ENCODE measurements at regions not wholly inside any gene's neighbourhood (a gene's known extent, or its start where the extent isn't known, plus 50 kb on each side); places are given as distances from the start of the nearest gene placed in this dataset.

DNA sequence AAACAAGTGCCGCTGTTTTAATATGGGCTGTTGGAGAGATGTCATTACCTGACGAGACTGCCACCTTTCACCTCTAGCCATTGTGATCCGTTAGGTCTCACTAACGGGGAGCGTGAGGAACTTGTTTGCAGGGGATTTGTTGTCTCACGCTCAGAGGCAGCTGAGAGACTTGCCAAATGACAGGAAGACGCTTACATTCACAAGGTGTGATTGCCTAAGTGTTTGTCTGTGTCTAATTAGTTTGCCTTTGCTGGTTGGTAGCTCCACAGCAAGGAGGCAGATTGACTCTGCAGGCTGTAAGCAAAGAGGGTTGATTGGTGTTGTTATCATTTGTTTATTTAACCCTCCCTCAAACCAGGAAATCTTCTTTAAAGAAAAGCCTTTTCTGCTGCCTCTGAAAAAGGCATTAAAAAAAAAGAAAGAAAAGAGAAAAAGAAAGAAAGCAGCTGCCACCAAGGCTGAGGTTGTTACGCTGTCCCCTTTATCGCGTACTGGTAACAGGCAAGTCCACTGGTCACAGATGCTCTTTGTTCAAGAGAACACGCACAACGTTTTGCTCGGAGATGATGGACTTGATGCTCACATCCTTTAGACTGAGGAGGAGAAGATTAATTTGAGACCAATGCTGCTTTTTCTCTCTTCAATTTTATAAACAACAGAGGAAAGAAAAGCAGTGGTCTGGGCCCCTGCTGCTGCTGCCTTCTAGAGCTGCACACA, 203.9 kb downstream of the ZNF326 start:
- Histone ChIP-seq H3K36me3 (ENCODE audit: control insufficient read depth, insufficient read depth, low read length, severe bottlenecking) (no peaks in the 10 kb centered on the region), H3K27me3 (replicated peaks; ENCODE audit: control insufficient read depth, insufficient read depth, low read length) (peaks cover 9% of the 10 kb centered on the region), H3K4me1 (ENCODE audit: control insufficient read depth, insufficient read depth, low read length) (no peaks in the 10 kb centered on the region), H3K4me3 (ENCODE audit: low read length) (no peak overlapping the region), H3K9ac (ENCODE audit: low read length) (no peak overlapping the region), H3K9me3 (ENCODE audit: control insufficient read depth, low read length) (no peaks in the 10 kb centered on the region)
- DNase-seq (ENCODE audit: low read depth): no peak

DNA sequence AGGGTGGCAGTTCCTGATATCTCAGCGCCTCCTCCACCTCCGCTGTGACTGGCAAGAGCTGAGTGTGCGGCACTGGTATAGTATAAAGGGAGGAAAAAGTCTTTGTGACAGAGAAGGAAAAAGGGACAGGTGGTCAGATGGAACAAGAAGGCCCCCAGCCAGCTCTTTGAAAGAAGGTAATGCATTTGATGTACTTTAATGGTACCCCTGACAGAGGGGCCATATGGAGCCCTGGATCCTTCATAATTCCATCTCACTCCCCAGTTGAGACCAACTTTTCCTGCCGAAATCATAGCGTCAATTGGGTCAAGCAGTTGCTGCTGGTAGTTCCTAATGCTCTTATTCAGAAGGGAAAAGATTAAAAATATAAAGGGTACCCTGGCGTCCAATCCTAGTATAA, 198.2 kb downstream of the ZNF326 start:
- H3K27me3 ChIP-seq (replicated peaks; ENCODE audit: control insufficient read depth, insufficient read depth, low read length): peaks cover 10% of the 10 kb centered on the region
- no peaks in the 10 kb centered on the region for H3K36me3 ChIP-seq (ENCODE audit: control insufficient read depth, insufficient read depth, low read length, severe bottlenecking)
- H3K9me3 ChIP-seq (ENCODE audit: control insufficient read depth, low read length): no peaks in the 10 kb centered on the region
- no peak overlapping the region for H3K4me3 ChIP-seq (ENCODE audit: low read length)
- no peak overlapping the region for H3K9ac ChIP-seq (ENCODE audit: low read length)
- H3K4me1 ChIP-seq (ENCODE audit: control insufficient read depth, insufficient read depth, low read length): no peaks in the 10 kb centered on the region
- no peak for DNase-seq (ENCODE audit: low read depth)

DNA sequence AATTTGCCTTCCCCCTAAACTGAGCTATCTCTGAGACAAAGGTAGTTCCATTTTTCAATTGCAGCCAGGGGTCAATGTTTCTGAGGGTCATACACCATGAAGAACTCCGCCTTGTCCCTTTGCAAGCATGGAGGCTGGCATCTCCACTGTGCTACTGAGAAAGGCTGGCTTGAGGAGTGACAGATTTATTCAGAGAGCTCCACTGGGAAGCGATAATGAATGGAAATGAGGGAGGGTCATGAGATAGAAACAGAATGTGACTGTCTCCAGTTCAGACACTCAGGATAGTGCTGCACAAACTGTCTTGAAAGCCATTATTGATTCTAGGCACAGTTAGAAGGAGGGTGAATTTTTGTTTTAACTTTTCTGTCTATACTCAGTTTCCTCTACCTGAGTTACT, 197.5 kb downstream of the ZNF326 start:
- Histone ChIP-seq H3K9me3 (ENCODE audit: control insufficient read depth, low read length) (no peaks in the 10 kb centered on the region), H3K27me3 (replicated peaks; ENCODE audit: control insufficient read depth, insufficient read depth, low read length) (peaks cover 9% of the 10 kb centered on the region), H3K4me3 (ENCODE audit: low read length) (no peak overlapping the region), H3K9ac (ENCODE audit: low read length) (no peak overlapping the region), H3K4me1 (ENCODE audit: control insufficient read depth, insufficient read depth, low read length) (no peaks in the 10 kb centered on the region), H3K36me3 (ENCODE audit: control insufficient read depth, insufficient read depth, low read length, severe bottlenecking) (no peaks in the 10 kb centered on the region)
- DNase-seq (ENCODE audit: low read depth): no peak

DNA sequence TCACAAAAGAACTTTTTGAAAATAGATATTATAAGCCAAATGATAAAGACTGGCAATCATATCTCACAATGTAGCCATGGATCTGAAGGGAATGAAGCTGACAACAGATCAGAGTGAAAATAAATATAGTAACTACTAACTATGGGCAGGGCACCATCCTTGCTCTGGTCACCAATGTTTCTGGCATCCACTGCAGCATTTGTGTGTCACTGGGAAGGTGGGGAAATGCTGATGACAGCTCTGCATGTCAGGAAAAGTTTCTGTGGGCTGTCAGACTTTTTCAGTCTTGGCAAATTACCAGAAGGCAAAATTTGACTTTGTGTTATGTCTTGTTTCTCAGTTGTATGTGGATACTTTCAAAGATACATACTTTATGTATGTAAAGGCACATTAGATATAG, 195.6 kb downstream of the ZNF326 start:
- Histone ChIP-seq H3K27me3 (replicated peaks; ENCODE audit: control insufficient read depth, insufficient read depth, low read length) (peaks cover 6% of the 10 kb centered on the region), H3K9me3 (ENCODE audit: control insufficient read depth, low read length) (no peaks in the 10 kb centered on the region), H3K4me3 (ENCODE audit: low read length) (no peak overlapping the region), H3K9ac (ENCODE audit: low read length) (no peak overlapping the region), H3K36me3 (ENCODE audit: control insufficient read depth, insufficient read depth, low read length, severe bottlenecking) (no peaks in the 10 kb centered on the region), H3K4me1 (ENCODE audit: control insufficient read depth, insufficient read depth, low read length) (no peaks in the 10 kb centered on the region)
- DNase-seq (ENCODE audit: low read depth): no peak

DNA sequence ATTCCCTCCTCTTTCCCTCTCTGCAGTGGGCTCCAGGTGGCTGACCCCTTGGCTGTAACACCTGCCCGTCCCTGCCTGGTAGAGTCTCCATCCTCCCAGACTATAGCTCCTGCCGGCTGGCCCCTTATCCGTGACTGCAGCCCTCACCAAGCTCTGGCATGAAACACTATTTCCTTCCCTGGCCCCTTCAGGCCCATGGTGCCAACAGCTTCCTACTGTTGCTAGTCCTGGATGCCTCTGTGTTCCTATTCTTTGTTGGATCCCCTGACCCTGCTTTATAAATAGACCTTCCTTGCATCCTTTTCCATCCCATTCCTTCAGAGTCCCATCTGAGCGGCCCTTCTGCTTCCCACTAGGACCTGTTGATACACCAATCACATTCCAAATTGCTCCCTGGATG, 195.0 kb downstream of the ZNF326 start:
- Histone ChIP-seq H3K4me3 (ENCODE audit: low read length) (no peak overlapping the region), H3K4me1 (ENCODE audit: control insufficient read depth, insufficient read depth, low read length) (no peaks in the 10 kb centered on the region), H3K9ac (ENCODE audit: low read length) (no peak overlapping the region), H3K27me3 (replicated peaks; ENCODE audit: control insufficient read depth, insufficient read depth, low read length) (peaks cover 6% of the 10 kb centered on the region), H3K36me3 (ENCODE audit: control insufficient read depth, insufficient read depth, low read length, severe bottlenecking) (no peaks in the 10 kb centered on the region), H3K9me3 (ENCODE audit: control insufficient read depth, low read length) (no peaks in the 10 kb centered on the region)
- no peak for DNase-seq (ENCODE audit: low read depth)

DNA sequence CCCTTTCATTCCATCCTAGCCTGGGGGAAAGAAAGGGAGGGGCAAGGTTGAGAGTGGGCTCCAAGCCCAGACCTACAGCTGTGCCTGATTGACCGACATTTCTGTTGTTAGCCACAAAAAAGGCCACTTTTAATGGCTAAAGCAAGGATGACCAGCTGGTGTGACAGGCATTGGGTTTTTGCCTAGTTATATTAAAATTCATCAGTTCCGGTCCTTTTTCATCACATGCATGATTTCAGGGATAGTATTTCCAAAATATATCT, 192.3 kb downstream of the ZNF326 start:
- peaks cover 3% of the 10 kb centered on the region for H3K27me3 ChIP-seq (replicated peaks; ENCODE audit: control insufficient read depth, insufficient read depth, low read length)
- no peak for DNase-seq (ENCODE audit: low read depth)
- no peaks in the 10 kb centered on the region for H3K9me3 ChIP-seq (ENCODE audit: control insufficient read depth, low read length)
- H3K9ac ChIP-seq (ENCODE audit: low read length): no peak overlapping the region
- H3K36me3 ChIP-seq (ENCODE audit: control insufficient read depth, insufficient read depth, low read length, severe bottlenecking): no peaks in the 10 kb centered on the region
- H3K4me3 ChIP-seq (ENCODE audit: low read length): no peak overlapping the region
- H3K4me1 ChIP-seq (ENCODE audit: control insufficient read depth, insufficient read depth, low read length): no peaks in the 10 kb centered on the region

DNA sequence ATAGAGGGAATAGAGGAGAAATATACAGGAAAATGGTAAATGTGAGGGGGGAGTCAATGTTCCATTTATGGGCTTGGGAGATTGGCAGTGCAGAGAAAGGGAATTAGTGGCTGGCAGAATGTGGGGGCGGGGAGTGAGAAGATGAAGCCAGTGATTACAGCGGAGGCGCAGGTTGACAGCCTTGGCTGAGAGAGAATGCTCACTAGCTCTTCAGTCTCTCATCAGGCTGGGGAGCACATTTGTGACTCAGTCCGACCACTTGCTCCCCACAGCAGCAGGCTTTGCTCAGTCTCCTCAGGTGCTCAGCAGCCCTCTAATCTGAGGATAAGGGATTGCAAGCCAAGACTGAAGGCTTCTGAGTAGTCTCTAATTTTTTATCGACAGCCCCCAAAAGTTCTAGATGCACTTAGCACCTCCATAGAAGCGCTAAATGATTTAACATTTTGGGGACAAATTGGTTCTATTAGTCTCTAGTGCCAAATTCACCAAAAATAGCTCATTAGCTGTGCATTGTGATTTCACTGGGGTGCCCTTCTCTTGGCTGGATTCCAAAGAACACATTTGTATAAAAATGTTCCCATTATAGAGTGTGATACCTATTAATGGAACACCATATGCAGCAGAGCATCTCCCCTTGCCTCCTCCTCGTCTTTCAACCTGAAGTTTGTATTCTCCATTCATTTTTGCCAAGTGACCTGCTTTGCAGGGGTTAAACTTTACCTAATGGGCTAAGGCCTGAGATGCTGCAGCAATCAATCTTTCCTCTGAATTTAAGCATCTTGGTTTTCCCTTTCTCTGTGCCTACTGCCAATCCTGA, 191.8 kb downstream of the ZNF326 start:
- no peaks in the 10 kb centered on the region for H3K36me3 ChIP-seq (ENCODE audit: control insufficient read depth, insufficient read depth, low read length, severe bottlenecking)

DNA sequence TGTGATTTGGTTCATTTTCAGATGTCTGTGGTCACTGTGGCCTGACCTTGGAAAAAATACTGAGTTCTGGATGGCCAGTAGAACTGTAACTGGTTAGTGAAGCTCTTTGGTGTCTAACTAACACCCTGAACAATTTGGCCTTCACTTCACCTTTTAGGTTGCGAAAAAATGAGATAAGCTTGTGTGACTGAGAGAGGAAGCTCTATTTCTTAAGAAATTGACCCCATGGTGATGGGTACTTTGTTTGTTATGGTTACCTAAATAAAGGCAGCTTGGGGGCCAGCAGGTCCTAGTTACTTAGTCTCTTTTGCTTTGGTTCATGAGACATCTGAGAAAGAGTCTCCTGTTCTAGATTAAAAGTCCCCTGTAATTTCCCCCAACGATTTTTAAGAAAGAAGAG, 181.6 kb downstream of the ZNF326 start:
- Histone ChIP-seq H3K27me3 (replicated peaks; ENCODE audit: control insufficient read depth, insufficient read depth, low read length) (no peaks in the 10 kb centered on the region), H3K4me3 (ENCODE audit: low read length) (no peak overlapping the region), H3K9ac (ENCODE audit: low read length) (no peak overlapping the region), H3K9me3 (ENCODE audit: control insufficient read depth, low read length) (no peaks in the 10 kb centered on the region), H3K36me3 (ENCODE audit: control insufficient read depth, insufficient read depth, low read length, severe bottlenecking) (no peaks in the 10 kb centered on the region), H3K4me1 (ENCODE audit: control insufficient read depth, insufficient read depth, low read length) (peaks cover 8% of the 10 kb centered on the region)
- DNase-seq (ENCODE audit: low read depth): no peak

More for the DNA sequence above, 191.8 kb downstream of the ZNF326 start:
- no peak overlapping the region for H3K9ac ChIP-seq (ENCODE audit: low read length)
- no peaks in the 10 kb centered on the region for H3K9me3 ChIP-seq (ENCODE audit: control insufficient read depth, low read length)
- no peaks in the 10 kb centered on the region for H3K27me3 ChIP-seq (replicated peaks; ENCODE audit: control insufficient read depth, insufficient read depth, low read length)
- no peak overlapping the region for H3K4me3 ChIP-seq (ENCODE audit: low read length)
- DNase-seq (ENCODE audit: low read depth): no peak
- no peaks in the 10 kb centered on the region for H3K4me1 ChIP-seq (ENCODE audit: control insufficient read depth, insufficient read depth, low read length)

DNA sequence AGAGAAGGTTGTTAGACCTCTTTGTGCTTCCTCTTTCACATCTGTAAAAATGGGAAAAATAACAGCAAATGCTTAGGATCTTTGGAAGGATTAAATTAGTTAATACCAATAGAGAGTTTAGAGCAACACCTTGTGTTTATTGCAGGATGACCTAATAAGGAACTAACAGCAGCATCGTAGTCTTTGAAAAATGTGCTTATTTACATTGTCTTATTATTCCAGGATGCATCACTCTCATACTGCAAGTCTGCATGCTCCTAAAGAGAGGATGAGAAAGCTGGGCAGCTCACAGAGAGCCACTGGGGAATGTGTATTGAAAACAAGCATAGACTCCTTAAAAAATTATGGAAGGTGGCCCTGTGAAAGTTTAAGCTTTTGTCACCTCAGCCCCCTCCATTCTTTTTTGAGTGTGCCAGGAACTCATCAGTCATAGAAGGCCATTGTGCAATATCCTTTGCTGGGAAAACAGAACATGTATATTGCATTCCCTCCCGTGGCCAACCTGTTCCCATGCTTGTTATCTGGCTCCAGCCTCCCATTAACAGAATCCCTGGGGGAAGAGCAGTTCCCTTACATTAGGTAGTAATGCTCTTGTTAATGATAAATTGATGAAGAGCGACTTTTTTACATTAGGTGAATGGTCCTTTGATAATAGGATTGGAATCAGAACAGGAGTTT, 180.7 kb downstream of the ZNF326 start:
- Histone ChIP-seq H3K4me1 (ENCODE audit: control insufficient read depth, insufficient read depth, low read length) (peaks cover 8% of the 10 kb centered on the region), H3K9me3 (ENCODE audit: control insufficient read depth, low read length) (no peaks in the 10 kb centered on the region), H3K27me3 (replicated peaks; ENCODE audit: control insufficient read depth, insufficient read depth, low read length) (no peaks in the 10 kb centered on the region), H3K36me3 (ENCODE audit: control insufficient read depth, insufficient read depth, low read length, severe bottlenecking) (no peaks in the 10 kb centered on the region), H3K4me3 (ENCODE audit: low read length) (no peak overlapping the region), H3K9ac (ENCODE audit: low read length) (no peak overlapping the region)
- DNase-seq (ENCODE audit: low read depth): peak; percentile 2

DNA sequence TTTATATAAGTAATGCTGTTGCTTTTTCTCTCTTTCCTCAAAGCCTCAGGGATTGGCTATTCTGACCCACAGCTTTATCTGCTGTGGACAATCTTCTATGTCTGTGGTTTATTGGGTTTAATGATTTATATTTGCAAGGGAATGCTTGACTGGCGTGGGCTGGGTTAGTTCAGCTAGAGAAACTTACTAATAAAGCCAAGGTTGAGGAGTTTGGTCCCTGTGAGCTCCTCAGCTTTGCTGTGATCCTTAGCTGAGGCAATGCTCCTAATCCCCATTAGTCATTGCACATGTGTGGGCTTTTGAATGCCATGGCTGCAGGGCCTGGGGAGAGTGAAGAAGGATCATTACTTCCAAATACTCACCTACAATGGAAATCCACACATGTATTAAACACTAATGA, 179.3 kb downstream of the ZNF326 start:
- Histone ChIP-seq H3K27me3 (replicated peaks; ENCODE audit: control insufficient read depth, insufficient read depth, low read length) (no peaks in the 10 kb centered on the region), H3K9me3 (ENCODE audit: control insufficient read depth, low read length) (no peaks in the 10 kb centered on the region), H3K36me3 (ENCODE audit: control insufficient read depth, insufficient read depth, low read length, severe bottlenecking) (no peaks in the 10 kb centered on the region), H3K4me3 (ENCODE audit: low read length) (no peak overlapping the region), H3K4me1 (ENCODE audit: control insufficient read depth, insufficient read depth, low read length) (peaks cover 8% of the 10 kb centered on the region), H3K9ac (ENCODE audit: low read length) (no peak overlapping the region)
- DNase-seq (ENCODE audit: low read depth): no peak

DNA sequence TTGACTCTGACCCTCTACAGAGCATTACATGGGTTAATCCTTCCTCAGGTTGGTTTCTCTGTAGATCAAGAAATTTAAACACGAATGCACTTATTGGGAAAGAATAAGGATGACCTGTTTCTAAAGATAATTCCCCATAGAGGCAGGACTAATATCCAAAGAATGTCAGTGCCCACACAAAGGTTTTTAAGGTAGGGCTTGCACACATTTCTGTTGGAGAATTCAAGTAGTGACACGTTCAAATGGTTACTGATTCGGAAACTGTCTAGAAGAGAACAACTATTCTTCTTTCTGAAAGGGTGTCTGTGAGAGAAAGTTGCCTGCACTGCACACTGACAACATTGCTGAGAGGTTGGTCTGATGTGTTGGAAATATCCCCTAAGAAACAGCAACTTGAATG, 167.3 kb downstream of the ZNF326 start:
- DNase-seq (ENCODE audit: low read depth): no peak
- H3K9me3 ChIP-seq (ENCODE audit: control insufficient read depth, low read length): no peaks in the 10 kb centered on the region
- H3K4me3 ChIP-seq (ENCODE audit: low read length): no peak overlapping the region
- H3K9ac ChIP-seq (ENCODE audit: low read length): no peak overlapping the region
- H3K27me3 ChIP-seq (replicated peaks; ENCODE audit: control insufficient read depth, insufficient read depth, low read length): peaks cover 2% of the 10 kb centered on the region
- H3K36me3 ChIP-seq (ENCODE audit: control insufficient read depth, insufficient read depth, low read length, severe bottlenecking): no peaks in the 10 kb centered on the region
- H3K4me1 ChIP-seq (ENCODE audit: control insufficient read depth, insufficient read depth, low read length): no peaks in the 10 kb centered on the region

Measured in adipocyte (in vitro differentiated cells).